Dermis microvascular lymphatic vessel endothelial cell (primary cell): ENCODE measurements at regions not wholly inside any gene's neighbourhood (a gene's known extent, or its start where the extent isn't known, plus 50 kb on each side); places are given as distances from the start of the nearest gene placed in this dataset.
"Not testable (repeated sequence)": the region's sequence is repeated elsewhere in the genome, so short reads cannot be mapped to it uniquely, and the experiment has no call there.

Experiments
- DNase-seq, 2 donors: peaks; one replicate each; pipeline versions ENCODE4 v3.0.0 to v3.0.0-alpha.2; 2010; ENCODE audit warnings: low read depth in 2 of 2

GRCh38 chrX:137646472-137646871, 80.5 kb downstream of the ZIC3 start:
- DNase-seq: no peak

GRCh38 chrX:137651647-137652046, 85.7 kb downstream of the ZIC3 start:
- DNase-seq: no peak

GRCh38 chrX:137652086-137652485, 86.2 kb downstream of the ZIC3 start:
- no peak for DNase-seq

GRCh38 chrX:137654481-137654880, 88.6 kb downstream of the ZIC3 start:
- DNase-seq: no peak

- DNase-seq: no peak
These were observed 101.8 kb downstream of the ZIC3 start for GRCh38 chrX:137667776-137668175.

GRCh38 chrX:137684591-137684990, 118.7 kb downstream of the ZIC3 start:
- DNase-seq: no peak

GRCh38 chrX:137695417-137695816, 129.5 kb downstream of the ZIC3 start:
- no peak for DNase-seq

- no peak for DNase-seq
These were observed 141.4 kb downstream of the ZIC3 start for GRCh38 chrX:137707348-137707747.

GRCh38 chrX:137742846-137743245, 176.9 kb downstream of the ZIC3 start:
- DNase-seq: no peak

- no peak for DNase-seq
These were observed 177.5 kb downstream of the ZIC3 start for GRCh38 chrX:137743414-137743813.

- no peak for DNase-seq
These were observed 180.4 kb downstream of the ZIC3 start for GRCh38 chrX:137746289-137746688.

GRCh38 chrX:137747244-137748043, 181.5 kb downstream of the ZIC3 start:
- no peak for DNase-seq

GRCh38 chrX:137748827-137749226, 182.9 kb downstream of the ZIC3 start:
- DNase-seq: no peak

- no peak for DNase-seq
These were observed 183.3 kb downstream of the ZIC3 start for GRCh38 chrX:137749246-137749645.

- no peak for DNase-seq
These were observed 205.6 kb downstream of the ZIC3 start for GRCh38 chrX:137771537-137771936.

- DNase-seq: no peak
These were observed 226.3 kb downstream of the ZIC3 start for GRCh38 chrX:137792214-137792613.

- not testable (repeated sequence) for DNase-seq
These were observed 232.0 kb downstream of the ZIC3 start for GRCh38 chrX:137797926-137798325.

GRCh38 chrX:137823257-137823656, 257.3 kb downstream of the ZIC3 start:
- no peak for DNase-seq

- DNase-seq: no peak
These were observed 281.4 kb downstream of the ZIC3 start for GRCh38 chrX:137847376-137847775.

- no peak for DNase-seq
These were observed 282.5 kb downstream of the ZIC3 start for GRCh38 chrX:137848266-137848905.

GRCh38 chrX:137852502-137852901, 286.6 kb downstream of the ZIC3 start:
- no peak for DNase-seq

GRCh38 chrX:137855490-137855889, 289.6 kb downstream of the ZIC3 start:
- no peak for DNase-seq

GRCh38 chrX:137858106-137858505, 292.2 kb downstream of the ZIC3 start:
- DNase-seq: no peak
